ENCODE measurements at regions not wholly inside any gene's neighbourhood (a gene's known extent, or its start where the extent isn't known, plus 50 kb on each side); places are given as distances from the start of the nearest gene placed in this dataset.

GRCh38 chr14:96638041-96638855, 136.1 kb downstream of the PAPOLA start:
- no peak for DNase-seq

GRCh38 chr14:96639550-96639949, 137.4 kb downstream of the PAPOLA start:
- DNase-seq = no peak

- DNase-seq = no peak
Observed at GRCh38 chr14:96648506-96649326, 146.5 kb downstream of the PAPOLA start.

GRCh38 chr14:96649327-96649601, 147.1 kb downstream of the PAPOLA start:
- no peak for DNase-seq

- no peak for DNase-seq
Observed at GRCh38 chr14:96653597-96653996, 143.6 kb upstream of the VRK1 start.

GRCh38 chr14:96658611-96659010, 138.6 kb upstream of the VRK1 start:
- no peak for DNase-seq

- no peak for DNase-seq
Observed at GRCh38 chr14:96660123-96660522, 137.1 kb upstream of the VRK1 start.

GRCh38 chr14:96660667-96661066, 136.5 kb upstream of the VRK1 start:
- no peak for DNase-seq

GRCh38 chr14:96661244-96661969, 135.8 kb upstream of the VRK1 start:
- DNase-seq = no peak

GRCh38 chr14:96662116-96662970, 134.8 kb upstream of the VRK1 start:
- no peak for DNase-seq

- no peak for DNase-seq
Observed at GRCh38 chr14:96663076-96663475, 134.1 kb upstream of the VRK1 start.

- DNase-seq = no peak
Observed at GRCh38 chr14:96663491-96664067, 133.6 kb upstream of the VRK1 start.

- no peak for DNase-seq
Observed at GRCh38 chr14:96666088-96666487, 131.1 kb upstream of the VRK1 start.

- no peak for DNase-seq
Observed at GRCh38 chr14:96670391-96670790, 126.8 kb upstream of the VRK1 start.

- no peak for DNase-seq
Observed at GRCh38 chr14:96671218-96671617, 126.0 kb upstream of the VRK1 start.

GRCh38 chr14:96673706-96674105, 123.5 kb upstream of the VRK1 start:
- no peak for DNase-seq

GRCh38 chr14:96674121-96674520, 123.1 kb upstream of the VRK1 start:
- DNase-seq = no peak

GRCh38 chr14:96676166-96676565, 121.0 kb upstream of the VRK1 start:
- no peak for DNase-seq

GRCh38 chr14:96681829-96682228, 115.4 kb upstream of the VRK1 start:
- no peak for DNase-seq

GRCh38 chr14:96682401-96682800, 114.8 kb upstream of the VRK1 start:
- no peak for DNase-seq

GRCh38 chr14:96683562-96684289, 113.5 kb upstream of the VRK1 start:
- no peak for DNase-seq

GRCh38 chr14:96686126-96686525, 111.1 kb upstream of the VRK1 start:
- no peak for DNase-seq

Data from NCI-H446 treated with DMSO at 0.1 percent for 48 hours (cell line).